Sciatic nerve (tissue), 2 donors: ENCODE measurements at regions not wholly inside any gene's neighbourhood (a gene's known extent, or its start where the extent isn't known, plus 50 kb on each side); places are given as distances from the start of the nearest gene placed in this dataset.
A peak's percentile ranks its signal among the peaks of the same experiment; 100 is the strongest.

ENCODE experiments used
- ATAC-seq: fragments of 200-7000 bp; cut with Tn5 transposase; one replicate; pipeline ENCODE4 v1.9.1; 2020; ENCODE audit warnings: mild to moderate bottlenecking, moderate library complexity
- DNase-seq: peaks from one replicate; pipeline ENCODE4 v3.0.0-alpha.2; 2020; ENCODE audit warnings: low spot score
- intact Hi-C: fragments of 100-400 bp; cut with DNase I; formaldehyde crosslinking; loops from one replicate; pipeline ENCODE4 v1.14.2; 2022
- donor health status: DM: no; HTN: no; CAD: no.
- donor health status: DM: no; HTN: no; CAD: no.

DNA sequence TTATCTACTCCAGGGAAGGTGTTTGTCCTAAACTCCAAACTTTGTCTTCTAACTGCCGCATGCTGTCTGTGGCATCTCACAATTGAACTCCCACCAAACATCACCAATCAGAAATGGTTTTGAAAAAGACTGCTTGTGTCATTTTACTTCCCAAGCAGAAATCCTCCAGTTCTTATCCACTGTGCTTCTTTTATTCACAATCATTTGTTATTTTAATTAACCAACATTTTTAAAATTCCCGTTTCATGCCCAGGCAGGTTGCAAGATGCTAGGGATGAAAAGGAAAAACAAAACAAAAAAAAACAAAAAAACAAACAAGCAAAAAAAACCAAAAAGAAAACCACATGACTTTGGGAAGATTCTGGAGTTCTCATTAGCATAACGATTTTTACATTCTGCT lies 63.5 kb upstream of the RAB27B start:
- DNase-seq (no peak), ATAC-seq (no peak)
- intact Hi-C loops = no loop called here

DNA sequence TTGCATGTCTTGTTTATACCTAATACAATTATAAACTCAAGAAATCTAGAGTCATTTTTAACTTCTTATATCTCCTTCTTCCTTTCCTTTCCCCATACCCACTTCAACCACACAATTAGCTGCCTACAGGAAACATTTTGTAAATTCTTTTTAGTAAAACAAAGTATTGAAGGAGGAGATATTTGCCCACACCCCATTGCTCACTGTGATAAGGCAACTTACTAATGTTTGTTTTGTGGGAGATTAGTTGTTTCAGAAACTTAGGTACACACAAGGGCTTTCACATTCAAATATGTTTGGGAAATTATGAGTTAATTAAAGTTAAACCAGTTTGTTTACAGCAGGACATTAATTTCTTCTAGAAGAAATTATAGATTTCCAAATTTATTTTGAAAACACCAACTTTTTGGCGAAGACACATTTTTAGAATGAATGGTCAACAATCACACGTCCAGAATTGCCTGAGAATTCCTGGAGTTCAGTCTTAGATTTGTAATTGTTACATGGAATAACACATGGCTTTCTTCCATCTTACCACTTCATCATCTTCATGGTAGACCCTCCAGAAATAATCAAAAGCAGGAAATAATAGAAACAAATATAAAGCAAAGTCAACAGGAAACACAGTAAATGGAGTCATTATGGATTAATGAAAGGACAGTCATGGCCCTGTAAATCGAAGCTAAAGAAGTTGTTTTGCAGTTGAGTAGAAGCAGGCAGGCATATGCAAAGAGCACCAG lies 62.5 kb upstream of the RAB27B start:
- ATAC-seq (no peak), DNase-seq (no peak)
- intact Hi-C loops = no loop called here

GRCh38 chr18:54766634-54767033 lies 61.6 kb upstream of the RAB27B start:
- DNase-seq = no peak
- ATAC-seq = no peak
- intact Hi-C loops = no loop called here

DNA sequence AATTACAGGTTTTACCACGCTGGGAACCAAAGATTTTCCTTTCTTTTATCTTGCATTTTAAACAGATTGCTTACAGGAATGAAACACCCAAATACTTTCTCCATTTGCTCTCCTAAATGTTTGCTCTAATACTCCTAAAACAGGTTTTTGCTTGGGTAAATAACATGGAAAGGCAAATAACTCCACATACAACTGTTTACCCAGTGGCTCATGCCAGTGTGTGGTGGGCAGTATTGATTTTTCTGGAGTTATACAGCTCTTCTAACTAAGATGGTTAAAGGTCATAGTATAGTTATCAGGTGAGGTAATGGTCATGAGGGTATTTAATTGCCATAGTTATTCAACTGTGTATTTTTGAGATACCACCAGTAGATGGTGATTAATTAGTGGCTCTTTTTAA lies 61.2 kb upstream of the RAB27B start:
- intact Hi-C loops = no loop called here
- ATAC-seq = no peak
- no peak for DNase-seq

GRCh38 chr18:54769526-54770464 lies 58.5 kb upstream of the RAB27B start:
- ATAC-seq (no peak), DNase-seq (no peak)
- intact Hi-C loops = no loop called here

DNA sequence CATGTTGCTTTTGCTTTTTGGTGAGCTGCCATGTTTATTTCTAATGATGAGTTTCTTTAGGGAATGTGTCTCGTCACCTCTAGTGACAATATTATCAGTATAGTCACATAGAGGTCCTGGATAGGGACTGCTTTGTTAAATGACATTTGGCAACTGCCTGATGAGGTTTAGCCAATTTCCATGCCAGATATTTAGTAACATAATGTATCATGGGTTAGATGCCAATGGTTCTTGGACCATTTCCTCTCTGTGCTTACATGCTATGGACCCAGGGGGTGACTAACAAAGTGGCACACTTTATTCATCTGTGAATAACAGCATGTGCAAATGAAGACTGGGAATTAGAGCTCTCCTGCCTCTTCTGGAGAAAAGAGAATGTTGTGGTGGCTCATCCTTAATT lies 56.2 kb upstream of the RAB27B start:
- intact Hi-C loops = no loop called here

DNA sequence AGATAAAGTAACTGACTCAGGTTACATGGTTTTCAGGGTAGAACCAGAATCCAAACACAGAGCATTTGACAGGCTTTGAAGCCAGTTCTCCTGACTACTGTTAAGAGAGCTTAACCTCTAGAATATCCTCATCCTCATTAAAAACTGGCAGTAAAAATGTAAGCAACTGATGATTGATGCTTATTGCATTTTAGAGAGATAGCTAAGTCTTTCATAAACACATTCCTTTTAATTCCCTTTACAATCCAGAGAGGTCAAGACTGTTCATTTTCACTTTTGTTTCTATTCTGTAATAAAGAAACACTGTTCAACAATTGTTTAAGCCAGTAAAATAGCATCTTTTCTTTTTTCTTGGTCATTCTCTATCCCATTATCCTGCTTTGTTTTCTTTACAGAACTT lies 53.9 kb upstream of the RAB27B start:
- ATAC-seq = no peak
- no peak for DNase-seq
- intact Hi-C loops = no loop called here

More for the DNA sequence above, 56.2 kb upstream of the RAB27B start:
- ATAC-seq = no peak
- no peak for DNase-seq

DNA sequence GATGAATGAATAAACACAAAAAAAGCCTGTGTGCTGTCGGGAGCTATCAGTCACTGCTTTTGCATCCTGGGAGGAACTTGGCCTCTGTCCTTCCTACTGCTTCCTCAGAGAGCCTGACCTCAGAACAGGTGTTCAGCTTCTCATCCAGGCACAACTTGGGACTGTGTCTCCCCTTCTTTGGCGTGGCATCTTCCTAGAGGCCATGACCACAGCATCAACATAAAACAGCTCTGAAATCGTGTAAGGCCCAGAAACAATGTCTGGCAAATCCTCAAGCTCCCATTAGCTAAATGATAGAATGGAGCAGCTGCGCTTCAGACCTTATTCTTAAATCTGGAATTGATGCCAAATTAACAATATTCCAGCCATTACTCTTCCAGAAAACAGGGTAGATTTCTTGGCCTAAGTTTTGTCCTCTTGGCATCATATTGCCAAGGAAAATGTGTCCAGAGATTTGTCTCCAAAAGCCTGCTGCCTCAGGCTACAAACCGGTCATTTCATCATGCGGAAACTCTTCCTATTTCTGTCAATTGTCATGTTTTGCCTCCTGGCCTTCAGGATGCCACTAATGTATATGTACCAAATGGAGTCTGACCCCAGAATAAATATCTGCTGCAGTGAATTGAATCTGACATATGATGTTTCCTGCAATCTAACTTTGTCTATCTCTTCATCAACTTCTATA lies 53.2 kb upstream of the RAB27B start:
- ATAC-seq = no peak
- intact Hi-C loops = no loop called here
- DNase-seq = no peak

- intact Hi-C loops = no loop called here
- no peak for DNase-seq
- no peak for ATAC-seq
Observed at GRCh38 chr18:54775686-54776085, 52.6 kb upstream of the RAB27B start.

DNA sequence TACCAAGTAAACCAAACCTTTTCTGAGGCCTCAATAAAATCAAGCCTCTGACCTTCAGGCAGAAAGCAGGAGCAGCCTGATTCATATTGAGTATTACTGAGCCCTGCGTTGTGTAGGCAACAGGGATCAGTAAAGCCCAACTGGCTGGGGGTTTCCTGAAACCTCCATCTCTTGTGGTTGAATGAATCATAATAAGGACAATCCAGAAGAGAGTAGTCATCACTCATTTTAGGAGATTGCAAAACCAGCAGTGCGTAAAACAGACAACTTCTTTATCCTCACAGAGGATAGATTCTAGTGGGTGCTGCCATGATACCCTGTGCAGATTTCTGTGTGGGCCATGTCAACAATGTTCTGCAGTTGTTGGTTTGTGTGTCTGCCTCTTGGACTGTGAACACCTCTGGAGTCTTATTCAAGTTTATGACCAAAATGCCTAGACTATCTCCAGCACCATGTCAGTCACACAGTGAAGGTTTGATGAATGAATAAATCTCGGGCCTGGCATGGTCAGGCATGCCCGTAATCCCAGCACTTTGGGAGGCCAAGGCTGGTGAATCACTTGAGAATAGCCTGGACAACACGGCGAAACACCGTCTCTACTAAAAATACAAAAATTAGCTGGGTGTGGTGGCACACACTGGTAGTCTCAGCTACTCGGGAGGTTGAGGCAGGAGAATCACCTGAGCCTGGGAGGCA lies 51.8 kb upstream of the RAB27B start:
- DNase-seq (no peak), ATAC-seq (peak; percentile 87)
- intact Hi-C loops = no loop called here

GRCh38 chr18:54777118-54777791 lies 51.0 kb upstream of the RAB27B start:
- intact Hi-C loops = no loop called here
- no peak for DNase-seq
- no peak for ATAC-seq

GRCh38 chr18:54777989-54778388 lies 50.3 kb upstream of the RAB27B start:
- intact Hi-C loops = no loop called here
- DNase-seq = no peak
- no peak for ATAC-seq
